ENCODE measurements at regions not wholly inside any gene's neighbourhood (a gene's known extent, or its start where the extent isn't known, plus 50 kb on each side); places are given as distances from the start of the nearest gene placed in this dataset.

GRCh38 chr11:82373781-82374542, 359.7 kb downstream of the FAM181B start:
- no peak for DNase-seq (ENCODE audit: low read depth)

- no peak for DNase-seq (ENCODE audit: low read depth)
These were observed 368.3 kb downstream of the FAM181B start for GRCh38 chr11:82365351-82365750.

DNA sequence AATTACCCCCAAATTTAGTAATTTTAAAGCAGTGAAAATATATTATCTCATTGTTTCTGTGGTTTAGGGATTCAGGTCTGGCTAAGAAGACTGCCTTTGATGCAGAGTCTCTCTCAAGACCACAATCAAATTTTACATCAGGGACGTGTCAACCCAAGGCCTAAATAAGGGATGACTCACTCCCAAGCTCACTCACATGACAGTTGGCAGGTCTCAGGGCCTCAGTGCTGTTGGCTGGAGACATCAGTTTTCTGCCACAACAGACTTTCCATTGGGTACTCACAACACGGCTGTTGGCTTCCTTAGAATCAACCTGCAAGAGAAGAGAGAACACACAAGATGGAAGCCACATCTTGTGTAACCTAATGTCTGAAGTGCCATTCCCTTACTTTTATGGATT, 377.3 kb downstream of the FAM181B start:
- peak; percentile 0 for DNase-seq (ENCODE audit: low read depth)

DNA sequence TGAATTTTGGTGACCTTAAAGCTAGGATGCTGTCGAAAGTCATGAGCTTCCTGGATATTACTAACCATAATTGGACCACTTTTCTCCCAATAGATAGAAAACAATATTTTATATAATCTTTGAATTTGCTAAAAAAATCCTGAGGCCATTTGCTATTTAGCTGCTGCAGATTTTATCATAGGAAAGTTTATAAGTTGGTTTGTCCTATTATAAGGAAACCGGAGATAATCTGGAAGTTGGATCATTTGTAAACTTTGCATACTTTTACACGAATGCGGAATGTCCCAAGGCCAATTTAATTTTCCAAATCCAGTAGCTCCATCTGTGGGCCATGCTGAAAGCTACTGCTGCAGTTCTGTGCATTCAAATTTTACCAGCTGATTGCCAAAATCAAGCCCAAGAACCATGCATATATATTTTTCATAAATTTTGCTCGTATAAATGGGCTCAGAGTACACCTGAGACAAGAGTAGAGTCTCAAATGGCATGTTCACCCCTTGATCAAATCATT, 378.3 kb downstream of the FAM181B start:
- no peak for DNase-seq (ENCODE audit: low read depth)

GRCh38 chr11:82326853-82327252, 406.8 kb downstream of the FAM181B start:
- DNase-seq (ENCODE audit: low read depth) = no peak

DNA sequence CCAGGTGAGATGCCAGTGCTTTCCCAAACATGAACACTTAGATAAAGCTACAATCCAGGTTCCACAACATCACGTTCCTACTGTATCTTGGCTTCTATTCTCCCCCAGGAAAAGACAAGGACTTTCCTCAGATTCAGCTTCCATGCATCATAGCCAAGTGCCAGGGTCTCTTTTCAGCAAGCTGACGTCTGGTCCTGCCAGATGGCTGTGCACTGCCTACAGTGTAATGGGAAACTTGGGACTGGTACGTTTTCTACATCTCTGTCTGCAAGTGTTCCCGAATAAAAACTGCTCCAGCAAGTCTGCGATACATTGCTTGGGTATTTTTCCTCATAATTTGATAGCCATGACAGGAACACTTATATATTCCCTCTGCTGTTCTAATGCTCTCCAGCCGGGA, 412.5 kb downstream of the FAM181B start:
- DNase-seq (ENCODE audit: low read depth) = no peak

DNA sequence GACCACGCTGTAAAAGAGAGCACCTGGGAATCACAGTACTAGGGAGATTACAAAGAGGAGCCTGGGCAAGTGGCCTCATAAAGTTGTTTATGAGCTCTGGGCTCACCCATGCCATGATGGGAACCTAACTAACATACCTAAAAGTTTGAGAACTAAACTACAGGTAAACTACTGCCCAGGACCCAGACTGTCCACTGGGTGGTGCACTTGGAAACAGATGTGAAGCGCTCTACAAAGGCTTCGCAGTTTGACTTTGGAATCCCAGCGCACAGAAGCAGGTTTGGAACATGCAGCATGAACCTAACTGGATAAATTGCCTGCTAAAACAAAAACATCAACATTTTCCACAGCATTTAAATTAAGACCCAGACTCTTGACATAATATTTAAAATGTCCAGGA, 418.6 kb downstream of the FAM181B start:
- DNase-seq (ENCODE audit: low read depth) = no peak

- DNase-seq (ENCODE audit: low read depth) = no peak
These were observed 424.7 kb downstream of the FAM181B start for GRCh38 chr11:82308979-82309378.

DNA sequence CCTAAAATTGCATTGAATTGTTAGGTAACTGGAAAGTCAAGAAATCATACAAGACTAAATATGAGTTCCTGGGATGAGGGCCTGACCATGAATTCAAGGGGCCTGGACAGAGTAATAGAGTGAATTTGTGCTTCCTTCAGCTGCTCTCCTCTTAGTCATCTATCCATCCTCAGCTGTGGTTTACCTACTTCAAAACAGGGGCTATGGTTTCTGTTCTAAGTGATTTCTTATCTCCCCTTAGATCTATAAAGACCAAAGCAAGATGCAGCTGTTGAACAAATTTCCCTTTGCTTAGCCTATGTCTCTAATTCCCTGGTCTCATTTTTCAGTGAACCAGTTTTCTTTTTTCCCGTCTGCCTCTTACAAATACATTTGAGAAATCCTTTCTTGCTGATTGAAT, 428.5 kb downstream of the FAM181B start:
- no peak for DNase-seq (ENCODE audit: low read depth)

DNA sequence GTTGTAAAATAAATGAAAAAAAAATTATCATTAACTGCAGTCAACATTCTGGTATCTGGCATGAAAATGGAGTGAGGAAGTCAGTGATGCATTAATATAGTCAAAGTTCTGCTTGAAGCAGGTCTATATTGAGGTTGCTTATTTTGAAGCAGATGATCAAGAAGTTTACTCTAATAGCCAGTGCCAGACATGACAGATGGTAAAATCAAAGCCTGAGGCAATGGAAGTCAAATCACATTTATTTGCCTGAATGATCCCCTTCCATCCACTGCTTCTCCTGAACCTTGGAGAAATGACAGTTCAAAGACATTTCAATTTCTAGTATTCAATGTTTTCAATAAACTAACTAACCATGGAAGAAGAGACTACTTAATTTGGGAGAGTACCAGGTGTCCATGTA, 430.0 kb downstream of the FAM181B start:
- DNase-seq (ENCODE audit: low read depth) = no peak

DNA sequence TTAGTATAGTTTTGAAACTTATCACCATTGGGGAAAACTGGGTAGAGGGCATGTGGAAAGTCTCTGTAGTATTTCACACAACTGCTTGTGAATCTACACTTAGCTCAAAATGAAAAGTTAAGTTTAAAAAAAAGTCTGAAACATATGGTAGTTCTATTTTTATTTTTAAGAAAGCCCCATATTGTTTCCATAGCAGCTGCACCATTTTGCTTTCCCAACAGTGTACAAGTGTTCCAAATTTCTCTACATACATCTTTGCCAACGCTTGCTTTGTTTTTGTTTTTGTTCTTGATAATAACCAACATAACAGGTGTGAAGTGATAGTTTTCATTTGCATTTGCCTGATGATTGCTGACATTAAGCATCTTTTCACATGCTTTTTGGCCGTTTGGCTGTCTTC, 445.2 kb downstream of the FAM181B start:
- no peak for DNase-seq (ENCODE audit: low read depth)

DNA sequence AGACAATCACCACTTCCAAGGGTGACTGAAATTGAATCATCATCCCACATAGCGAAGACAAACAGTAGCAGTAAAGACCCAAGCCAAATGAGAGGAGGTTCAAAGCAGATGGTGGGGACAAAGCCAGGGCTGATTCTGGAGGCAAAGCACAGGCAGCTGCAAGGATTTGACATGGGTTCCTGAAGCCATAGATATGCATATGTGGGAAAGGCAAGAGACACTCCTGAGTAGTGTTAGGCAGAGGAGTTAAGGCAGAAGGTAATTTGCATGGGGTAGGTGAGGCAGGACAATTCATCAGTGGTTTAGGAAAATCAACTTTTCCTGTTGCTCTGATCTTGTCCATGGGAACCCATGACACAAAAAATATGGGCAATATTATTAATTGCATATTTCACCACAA, 462.8 kb downstream of the FAM181B start:
- no peak for DNase-seq (ENCODE audit: low read depth)

DNA sequence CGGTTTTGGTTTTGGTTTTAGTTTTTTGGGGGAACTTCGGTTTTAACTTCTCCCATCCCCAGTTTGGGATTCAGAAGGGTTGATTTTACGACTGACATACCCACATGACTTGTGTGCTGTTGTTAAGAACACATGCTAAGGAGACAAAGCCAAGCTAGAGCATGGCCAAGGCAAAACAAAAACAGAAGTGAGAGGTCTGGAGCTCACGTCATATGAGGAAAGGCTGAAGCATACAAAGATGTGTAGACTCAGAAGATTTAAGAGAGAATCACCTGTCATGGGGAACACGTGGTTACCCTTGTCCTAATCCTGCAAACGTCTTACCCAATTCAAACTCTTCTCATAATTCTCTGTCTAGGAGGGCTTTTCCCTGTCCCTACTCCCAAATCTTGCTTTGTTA, 465.0 kb downstream of the FAM181B start:
- DNase-seq (ENCODE audit: low read depth) = no peak

DNA sequence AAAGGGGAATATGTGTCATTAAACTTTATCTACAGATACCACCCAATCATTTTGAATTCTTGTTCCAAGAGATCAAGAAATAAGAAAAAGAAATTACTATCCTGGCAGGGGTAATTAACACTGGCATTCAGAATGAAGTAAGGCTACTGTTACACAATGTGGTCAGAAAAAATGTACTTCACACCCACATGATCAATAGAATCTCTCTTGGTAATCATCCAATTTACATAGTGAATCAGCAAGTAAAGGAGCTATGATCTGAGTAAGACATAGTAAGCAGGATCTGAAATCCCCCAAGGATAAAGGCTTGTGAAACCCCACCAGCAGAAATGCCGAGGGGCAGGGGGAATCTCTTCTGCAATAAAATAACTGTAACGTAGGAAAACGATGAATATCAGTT, 466.5 kb downstream of the FAM181B start:
- DNase-seq (ENCODE audit: low read depth) = no peak

DNA sequence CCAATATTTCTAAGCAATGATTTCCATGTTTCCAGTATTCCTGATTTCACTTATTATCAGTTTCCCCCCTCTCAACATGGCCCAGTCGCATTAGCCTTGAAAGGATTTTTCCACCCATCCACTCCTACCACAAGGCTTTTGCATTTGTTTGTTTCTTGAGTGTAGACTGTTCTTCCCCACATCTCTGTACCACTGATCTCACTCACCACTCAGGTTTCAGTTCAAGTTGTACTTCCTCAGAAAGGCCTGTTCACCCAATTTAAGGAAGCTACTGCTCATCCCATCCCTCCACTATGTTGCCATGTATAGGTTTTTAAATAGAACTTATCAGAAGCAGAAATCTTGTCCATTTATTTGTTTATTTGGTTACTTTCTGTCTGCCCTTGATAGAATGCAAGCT, 472.3 kb downstream of the FAM181B start:
- DNase-seq (ENCODE audit: low read depth) = no peak

DNA sequence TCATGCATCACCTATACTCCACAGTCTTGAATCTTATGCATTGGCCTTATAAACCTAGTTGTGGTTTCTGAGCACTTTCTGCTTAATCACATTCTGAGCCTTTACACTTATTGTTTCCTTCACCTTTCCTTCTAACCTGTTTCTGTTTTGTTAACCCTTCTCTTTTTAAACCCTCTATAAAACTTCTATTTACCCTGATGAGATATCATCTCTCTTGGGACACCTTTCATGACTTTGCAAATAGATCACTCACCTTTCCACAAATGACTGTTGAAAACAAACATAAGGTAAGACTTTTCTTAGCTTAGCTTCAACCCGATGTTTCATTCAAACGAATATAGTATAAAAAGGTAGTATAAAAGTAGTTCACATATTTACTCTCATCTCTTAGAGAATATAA, 483.6 kb downstream of the FAM181B start:
- no peak for DNase-seq (ENCODE audit: low read depth)

DNA sequence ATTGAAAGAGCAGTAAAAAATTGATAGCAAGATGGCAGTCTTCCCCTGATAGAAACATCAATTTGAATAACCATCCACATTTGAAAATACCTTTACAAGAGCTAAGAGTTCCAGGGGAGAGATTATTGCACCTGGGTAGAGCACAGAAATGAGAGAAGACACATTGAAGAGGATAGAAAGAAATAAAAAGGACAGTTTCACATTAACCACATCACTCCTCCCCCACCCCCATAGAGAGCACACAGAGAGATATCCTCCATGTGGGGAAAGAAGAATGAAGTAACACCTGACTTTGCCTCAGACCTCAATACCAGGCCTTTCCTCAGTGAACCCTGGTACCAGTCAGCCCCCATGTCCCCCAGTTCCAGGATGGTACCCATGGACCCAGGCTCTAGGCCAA, 486.7 kb downstream of the FAM181B start:
- no peak for DNase-seq (ENCODE audit: low read depth)

DNA sequence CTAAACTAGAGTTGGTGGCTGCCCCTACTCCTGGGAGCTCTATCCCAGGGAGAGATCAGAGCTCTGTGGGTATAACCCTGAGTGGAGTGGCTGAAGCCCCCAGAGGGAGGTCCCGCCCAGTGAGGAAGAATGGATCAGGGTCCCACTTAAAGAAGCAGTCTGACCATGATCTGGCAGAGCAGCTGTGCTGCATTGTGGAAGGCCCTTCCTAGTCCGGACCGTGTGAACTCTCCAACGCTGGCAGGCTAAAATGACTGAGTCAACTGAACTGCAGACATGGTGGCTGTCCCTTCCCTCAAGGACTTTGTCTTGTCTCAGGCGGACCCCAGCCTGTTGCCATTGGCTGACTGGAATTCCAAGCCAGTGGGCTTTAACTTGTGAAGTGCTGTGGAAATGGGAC, 494.2 kb downstream of the FAM181B start:
- no peak for DNase-seq (ENCODE audit: low read depth)

GRCh38 chr11:82234256-82234655, 499.4 kb downstream of the FAM181B start:
- DNase-seq (ENCODE audit: low read depth) = no peak

DNA sequence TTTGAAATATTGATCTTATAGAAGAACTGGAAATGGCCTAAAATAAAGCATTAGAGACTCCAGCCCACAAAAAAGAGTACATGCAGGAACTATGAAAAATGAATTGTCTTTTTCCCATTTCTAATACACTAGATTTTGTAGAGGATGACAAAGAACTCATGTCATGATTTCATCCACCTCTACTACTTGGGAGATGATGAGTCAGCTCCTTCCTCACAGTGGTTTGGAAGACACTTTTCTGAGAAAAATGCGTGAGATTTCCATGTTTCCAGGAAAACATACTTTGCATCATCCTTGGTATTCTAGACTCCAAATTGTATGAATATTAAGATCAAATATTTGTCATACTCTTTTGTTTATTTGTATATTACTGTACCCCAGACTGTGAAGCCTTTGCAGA, 500.5 kb downstream of the FAM181B start:
- DNase-seq (ENCODE audit: low read depth) = no peak

DNA sequence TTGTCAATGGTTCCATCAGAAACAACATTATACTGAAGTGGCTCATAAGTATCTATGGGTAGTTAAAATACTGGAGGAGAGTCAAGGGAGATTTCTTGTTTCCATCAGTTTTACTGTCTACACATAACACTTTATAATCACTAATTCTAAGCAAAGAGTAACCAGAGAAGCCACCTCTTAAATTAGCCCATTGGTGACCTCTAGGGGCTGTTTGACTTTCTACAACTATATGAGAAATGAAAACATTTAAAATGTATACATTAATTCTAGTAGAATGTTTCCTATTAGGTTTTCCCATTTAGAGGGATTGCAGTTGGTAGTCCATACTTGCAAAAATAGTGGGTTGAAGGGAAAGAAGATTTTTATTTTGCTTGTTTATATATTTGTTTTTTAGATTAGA, 504.3 kb downstream of the FAM181B start:
- peak; percentile 2 for DNase-seq (ENCODE audit: low read depth)

- DNase-seq (ENCODE audit: low read depth) = no peak
These were observed 507.7 kb downstream of the FAM181B start for GRCh38 chr11:82225930-82226329.

DNA sequence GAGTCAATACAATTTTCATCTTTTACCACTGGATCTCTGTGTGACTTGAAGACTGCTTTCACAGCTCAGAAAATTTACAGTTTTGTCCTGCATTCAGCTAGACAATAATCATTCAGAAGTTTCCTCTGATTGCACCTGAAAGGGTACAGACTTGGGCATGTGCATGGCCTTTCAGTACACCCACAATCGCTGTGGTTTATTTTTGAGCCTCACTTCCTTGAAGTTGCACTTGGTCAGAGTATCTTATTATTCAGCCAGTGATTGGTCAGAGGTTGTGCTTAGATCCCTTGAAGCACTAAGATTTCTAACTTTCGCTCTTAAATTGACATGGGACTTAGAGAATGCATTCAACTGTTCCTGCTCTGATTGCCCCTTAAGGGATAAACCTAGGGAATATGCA, 508.2 kb downstream of the FAM181B start:
- DNase-seq (ENCODE audit: low read depth) = no peak

DNA sequence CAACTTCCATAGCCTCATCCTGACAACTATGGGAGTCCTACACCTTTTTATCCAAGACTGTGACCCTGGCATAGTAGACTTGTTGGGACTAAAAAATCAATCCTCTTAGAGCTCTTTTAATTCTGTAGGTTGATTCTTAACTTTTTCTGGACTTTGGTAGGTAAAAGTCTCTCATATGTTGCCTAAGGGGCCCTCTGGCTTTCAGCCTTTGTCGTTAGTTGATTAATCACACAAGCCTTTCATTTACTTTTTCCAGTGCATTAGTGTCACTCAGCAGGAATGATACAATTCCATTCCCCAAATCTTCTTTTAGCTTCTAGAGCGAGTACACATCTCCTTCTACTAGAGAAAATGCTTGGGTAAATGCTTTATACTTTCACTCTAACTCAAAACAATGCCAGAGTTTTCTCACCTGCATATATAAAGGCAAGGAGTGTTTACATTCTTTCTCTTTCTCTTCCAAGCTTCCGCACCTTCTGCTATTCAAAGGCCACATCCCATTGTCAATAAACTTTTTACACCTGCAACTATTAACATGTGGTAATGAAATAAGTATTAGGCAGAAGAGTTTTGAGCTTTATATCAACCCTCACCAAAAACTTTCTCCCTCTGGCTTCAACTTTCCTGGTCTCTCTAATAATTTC, 516.6 kb downstream of the FAM181B start:
- DNase-seq (ENCODE audit: low read depth) = no peak

Data from iris pigment epithelial cell (primary cell).